WTC11 (cell line): ENCODE measurements at regions not wholly inside any gene's neighbourhood (a gene's known extent, or its start where the extent isn't known, plus 50 kb on each side); places are given as distances from the start of the nearest gene placed in this dataset.

Source experiments
- ATAC-seq: fragments of 200-7000 bp; cut with Tn5 transposase; 2 replicates; pipeline ENCODE4 v1.10.0; 2021; ENCODE audit warnings: mild to moderate bottlenecking, moderate library complexity
- CTCF ChIA-PET: fragments of 300-600 bp; sonication (Branson Sonifier 250); formaldehyde crosslinking; loops from one replicate; lab custom pipeline; 2021; ENCODE audit warnings: antibody characterized with exemption; lab: Charles Lee
- POLR2A ChIA-PET: fragments of 350-600 bp; sonication (Branson Sonifier 250); formaldehyde crosslinking; loops from one replicate; lab custom pipeline; 2021; ENCODE audit warnings: antibody characterized with exemption; lab: Charles Lee
- DNase-seq: peaks from one replicate; pipeline ENCODE4 v3.0.0; 2021; ENCODE audit warnings: low spot score
- H3K27ac Mint-ChIP-seq: 2 replicates; pipeline ENCODE4 v1.8.0; 2021; ENCODE audit warnings: mixed read lengths
- H3K27me3 Mint-ChIP-seq: 2 replicates; pipeline ENCODE4 v1.8.0; 2021; ENCODE audit warnings: low read depth, mild to moderate bottlenecking, moderate library complexity, mixed read lengths
- H3K36me3 Mint-ChIP-seq: 2 replicates; pipeline ENCODE4 v1.8.0; 2021; ENCODE audit warnings: mixed read lengths
- H3K4me1 Mint-ChIP-seq: 2 replicates; pipeline ENCODE4 v1.8.0; 2022; ENCODE audit warnings: mixed read lengths
- H3K4me3 Mint-ChIP-seq: 2 replicates; pipeline ENCODE4 v1.8.0; 2021; ENCODE audit warnings: mild to moderate bottlenecking, moderate library complexity, mixed read lengths
- H3K9me3 Mint-ChIP-seq: 2 replicates; pipeline ENCODE4 v1.8.0; 2021; ENCODE audit warnings: mixed read lengths
- ATF2 ChIP-seq: sonication (generic); formaldehyde crosslinking; IDR thresholded peaks from 2 replicates; pipeline ENCODE4 v1.8.1; 2022; ENCODE audit warnings: low read depth, missing genetic modification reagents, borderline replicate concordance
- CREM ChIP-seq: sonication (generic); formaldehyde crosslinking; IDR thresholded peaks from 2 replicates; pipeline ENCODE4 v1.8.1; 2022; ENCODE audit warnings: mild to moderate bottlenecking, missing genetic modification reagents, moderate library complexity
- FOXK1 ChIP-seq: sonication (generic); formaldehyde crosslinking; IDR thresholded peaks from 2 replicates; pipeline ENCODE4 v1.8.0; 2022; ENCODE audit warnings: mild to moderate bottlenecking, moderate library complexity, missing genetic modification reagents
- FOXP4 ChIP-seq: sonication (generic); formaldehyde crosslinking; IDR thresholded peaks from 2 replicates; pipeline ENCODE4 v1.8.0; 2022; ENCODE audit warnings: mild to moderate bottlenecking, missing genetic modification reagents
- HMGXB4 ChIP-seq: sonication (generic); formaldehyde crosslinking; IDR thresholded peaks from 2 replicates; pipeline ENCODE4 v1.8.1; 2023; ENCODE audit warnings: mild to moderate bottlenecking, moderate library complexity, missing genetic modification reagents
- JAZF1 ChIP-seq: fragments of 250-450 bp; sonication (Bioruptor Pico); IDR thresholded peaks from 2 replicates; pipeline ENCODE4 v1.9.0; 2021; ENCODE audit warnings: moderate library complexity, mild to moderate bottlenecking, inconsistent platforms
- MAX ChIP-seq: sonication (generic); formaldehyde crosslinking; IDR thresholded peaks from 2 replicates; pipeline ENCODE4 v1.8.0; 2022; ENCODE audit warnings: mild to moderate bottlenecking, missing genetic modification reagents
- NFYB ChIP-seq: sonication (generic); formaldehyde crosslinking; conservative IDR thresholded peaks from 2 replicates; pipeline ENCODE4 v1.8.0; 2022; ENCODE audit warnings: low read depth, missing genetic modification reagents
- PRDM15 ChIP-seq: sonication (generic); formaldehyde crosslinking; IDR thresholded peaks from 2 replicates; pipeline ENCODE4 v1.8.0; 2022; ENCODE audit warnings: missing genetic modification reagents
- TCF7 ChIP-seq: sonication (generic); formaldehyde crosslinking; IDR thresholded peaks from 2 replicates; pipeline ENCODE4 v1.8.0; 2022; ENCODE audit warnings: mild to moderate bottlenecking, low read depth, missing genetic modification reagents, moderate library complexity
- TEAD4 ChIP-seq: sonication (generic); formaldehyde crosslinking; IDR thresholded peaks from 2 replicates; pipeline ENCODE4 v1.8.0; 2022; ENCODE audit warnings: mild to moderate bottlenecking, missing genetic modification reagents
- USF2 ChIP-seq: sonication (generic); formaldehyde crosslinking; IDR thresholded peaks from 2 replicates; pipeline ENCODE4 v1.8.1; 2023; ENCODE audit warnings: mild to moderate bottlenecking, missing genetic modification reagents, moderate library complexity
- ZMAT4 ChIP-seq: fragments of 250-450 bp; sonication (Bioruptor Pico); IDR thresholded peaks from 2 replicates; pipeline ENCODE4 v1.9.0; 2021; ENCODE audit warnings: mild to moderate bottlenecking
- ZNF263 ChIP-seq: sonication (generic); formaldehyde crosslinking; IDR thresholded peaks from 2 replicates; pipeline ENCODE4 v1.8.1; 2022; ENCODE audit warnings: low read depth, mild to moderate bottlenecking, moderate library complexity, missing genetic modification reagents
- ZNF396 ChIP-seq: fragments of 250-450 bp; sonication (Bioruptor Pico); IDR thresholded peaks from 2 replicates; pipeline ENCODE4 v1.8.0; 2021; ENCODE audit warnings: mild to moderate bottlenecking, moderate library complexity, borderline replicate concordance
- ZNF532 ChIP-seq: fragments of 250-450 bp; sonication (Bioruptor Pico); IDR thresholded peaks from 2 replicates; pipeline ENCODE4 v1.9.0; 2021; ENCODE audit warnings: mild to moderate bottlenecking, borderline replicate concordance

- TF ChIP-seq ZNF396 (CRISPR knock-in tag): no peak
- TF ChIP-seq, all 79 proteins: peak for 0
Observed at GRCh38 chr4:14693728-14694127, 308.6 kb upstream of the CPEB2 start (continued).

- CTCF ChIA-PET: no interaction called here
- TF ChIP-seq HMGXB4 (CRISPR knock-in tag): no peak
- no peak for TF ChIP-seq FOXP4 (CRISPR knock-in tag)
- no peak for TF ChIP-seq ZNF263 (CRISPR knock-in tag)
- no peak for TF ChIP-seq FOXK1 (CRISPR knock-in tag)
- no peak for TF ChIP-seq NFYB
- TF ChIP-seq MAX (CRISPR knock-in tag): no peak
- no peak for TF ChIP-seq ATF2
- TF ChIP-seq, all 79 proteins: peak for 0
- ATAC-seq: no peak
- no peaks in the 10 kb centered on the region for H3K4me1 Mint-ChIP-seq
- POLR2A ChIA-PET: no interaction called here
- no peak for DNase-seq
- H3K27ac Mint-ChIP-seq: no peak overlapping the region
- no peaks in the 10 kb centered on the region for H3K27me3 Mint-ChIP-seq
- peaks cover 27% of the 10 kb centered on the region for H3K9me3 Mint-ChIP-seq
- H3K36me3 Mint-ChIP-seq: peaks cover 12% of the 10 kb centered on the region
- no peak overlapping the region for H3K4me3 Mint-ChIP-seq
Observed at GRCh38 chr4:14695095-14695845, 307.0 kb upstream of the CPEB2 start.

- no peak for DNase-seq
- Mint-ChIP-seq H3K4me1 (no peaks in the 10 kb centered on the region), H3K36me3 (no peaks in the 10 kb centered on the region), H3K4me3 (no peak overlapping the region), H3K27me3 (no peaks in the 10 kb centered on the region), H3K9me3 (no peaks in the 10 kb centered on the region), H3K27ac (no peak overlapping the region)
- ChIA-PET POLR2A (no interaction called here), CTCF (interaction anchor here (1.2 kb wide), 1 partner anchor 88 kb away, joined by 3 read pairs; no protein-coding TSS in a partner anchor)
- ATAC-seq: no peak
- TF ChIP-seq PRDM15 (CRISPR knock-in tag) (no peak), ZNF532 (CRISPR knock-in tag) (no peak), TCF7 (CRISPR knock-in tag) (no peak), TEAD4 (CRISPR knock-in tag) (no peak), USF2 (CRISPR knock-in tag) (no peak), ZMAT4 (CRISPR knock-in tag) (no peak), CREM (CRISPR knock-in tag) (no peak), JAZF1 (CRISPR knock-in tag) (no peak), ZNF396 (CRISPR knock-in tag) (no peak), MAX (CRISPR knock-in tag) (no peak)
Observed at GRCh38 chr4:14700083-14700482, 302.2 kb upstream of the CPEB2 start.
